SH-SY5Y (cell line): ENCODE measurements at regions not wholly inside any gene's neighbourhood (a gene's known extent, or its start where the extent isn't known, plus 50 kb on each side); places are given as distances from the start of the nearest gene placed in this dataset.

Experiments
- GATA2 ChIP-seq: IDR thresholded peaks from 2 replicates; pipeline ENCODE4 v1.6.1; 2011; ENCODE audit warnings: mild to moderate bottlenecking, low read depth, low read length
- GATA3 ChIP-seq: IDR thresholded peaks from 2 replicates; pipeline ENCODE4 v1.6.1; 2011; ENCODE audit warnings: low read depth, mild to moderate bottlenecking, low read length, moderate library complexity

DNA sequence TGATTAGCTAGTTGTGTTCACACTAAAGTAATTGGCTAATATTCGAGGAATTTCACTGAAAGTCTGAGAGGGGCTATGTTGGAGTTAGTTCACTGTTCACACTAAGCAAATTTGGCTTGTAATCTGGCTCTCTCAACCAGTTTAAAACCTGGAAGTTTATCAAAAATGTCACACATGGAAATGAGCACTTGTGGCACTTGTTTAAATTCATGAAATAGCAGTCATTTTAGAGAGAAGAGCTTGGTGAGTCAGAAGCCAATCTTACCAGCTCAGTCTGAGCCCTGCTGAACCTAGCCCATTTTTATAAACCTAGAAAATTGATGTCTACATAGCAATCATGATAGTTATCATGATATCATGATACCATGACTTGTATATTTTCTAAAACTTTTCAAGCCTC, 90.7 kb upstream of the JADE1 start:
- TF ChIP-seq GATA2 (no peak), GATA3 (no peak)
